Ovary (tissue), 3 donors: ENCODE measurements at regions not wholly inside any gene's neighbourhood (a gene's known extent, or its start where the extent isn't known, plus 50 kb on each side); places are given as distances from the start of the nearest gene placed in this dataset.

Source experiments
- EP300 ChIP-seq: sonication (generic); formaldehyde crosslinking; IDR thresholded peaks from one replicate; pipeline ENCODE4 v1.6.1; 2017; ENCODE audit warnings: antibody characterized with exemption
- POLR2A ChIP-seq: fragments of 450-650 bp; IDR thresholded peaks from one replicate; pipeline ENCODE4 v1.6.1; 2017; ENCODE audit warnings: antibody characterized with exemption, mild to moderate bottlenecking, moderate library complexity
- TF ChIP-seq, protein P1 (sequence below), 3 donors: fragments of 450-650 bp in 2 of 3; fragments of 200-600 bp in 1 of 3; IDR thresholded peaks; one replicate each; pipeline versions ENCODE4 v1.5.1 to v1.8.0; 2016 to 2022; ENCODE audit warnings: antibody characterized with exemption in 3 of 3, mild to moderate bottlenecking in 1 of 3
- donor health status: DM: no; HTN: no; CAD: no.

- TF ChIP-seq, protein P1, sequence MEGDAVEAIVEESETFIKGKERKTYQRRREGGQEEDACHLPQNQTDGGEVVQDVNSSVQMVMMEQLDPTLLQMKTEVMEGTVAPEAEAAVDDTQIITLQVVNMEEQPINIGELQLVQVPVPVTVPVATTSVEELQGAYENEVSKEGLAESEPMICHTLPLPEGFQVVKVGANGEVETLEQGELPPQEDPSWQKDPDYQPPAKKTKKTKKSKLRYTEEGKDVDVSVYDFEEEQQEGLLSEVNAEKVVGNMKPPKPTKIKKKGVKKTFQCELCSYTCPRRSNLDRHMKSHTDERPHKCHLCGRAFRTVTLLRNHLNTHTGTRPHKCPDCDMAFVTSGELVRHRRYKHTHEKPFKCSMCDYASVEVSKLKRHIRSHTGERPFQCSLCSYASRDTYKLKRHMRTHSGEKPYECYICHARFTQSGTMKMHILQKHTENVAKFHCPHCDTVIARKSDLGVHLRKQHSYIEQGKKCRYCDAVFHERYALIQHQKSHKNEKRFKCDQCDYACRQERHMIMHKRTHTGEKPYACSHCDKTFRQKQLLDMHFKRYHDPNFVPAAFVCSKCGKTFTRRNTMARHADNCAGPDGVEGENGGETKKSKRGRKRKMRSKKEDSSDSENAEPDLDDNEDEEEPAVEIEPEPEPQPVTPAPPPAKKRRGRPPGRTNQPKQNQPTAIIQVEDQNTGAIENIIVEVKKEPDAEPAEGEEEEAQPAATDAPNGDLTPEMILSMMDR (IDR thresholded peaks at IDR 0.05), result no peak
- no peak for TF ChIP-seq POLR2A
- TF ChIP-seq EP300, result no peak
Measured at GRCh38 chr7:47170516-47170915, 411.4 kb downstream of the TNS3 start.
